ENCODE measurements at regions not wholly inside any gene's neighbourhood (a gene's known extent, or its start where the extent isn't known, plus 50 kb on each side); places are given as distances from the start of the nearest gene placed in this dataset.

GRCh38 chr4:177194906-177195305, 114.8 kb upstream of the NEIL3 start:
- H3K4me3 ChIP-seq (ENCODE audit: low read depth, low read length) = no peak overlapping the region
- DNase-seq (ENCODE audit: low read depth) = peak; percentile 61
- TF ChIP-seq CTCF (IDR thresholded peaks at IDR 0.05; ENCODE audit: insufficient read depth, low read depth, low read length) = no peak

GRCh38 chr4:177196615-177197014, 113.1 kb upstream of the NEIL3 start:
- TF ChIP-seq CTCF (IDR thresholded peaks at IDR 0.05; ENCODE audit: insufficient read depth, low read depth, low read length) = no peak
- H3K4me3 ChIP-seq (ENCODE audit: low read depth, low read length) = no peak overlapping the region
- DNase-seq (ENCODE audit: low read depth) = no peak

- no peak for TF ChIP-seq CTCF (IDR thresholded peaks at IDR 0.05; ENCODE audit: insufficient read depth, low read depth, low read length)
- DNase-seq (ENCODE audit: low read depth) = no peak
- H3K4me3 ChIP-seq (ENCODE audit: low read depth, low read length) = no peak overlapping the region
These were observed 108.1 kb upstream of the NEIL3 start for GRCh38 chr4:177201614-177202013.

GRCh38 chr4:177204126-177204525, 105.5 kb upstream of the NEIL3 start:
- no peak overlapping the region for H3K4me3 ChIP-seq (ENCODE audit: low read depth, low read length)
- no peak for DNase-seq (ENCODE audit: low read depth)
- TF ChIP-seq CTCF (IDR thresholded peaks at IDR 0.05; ENCODE audit: insufficient read depth, low read depth, low read length) = no peak

- no peak for TF ChIP-seq CTCF (IDR thresholded peaks at IDR 0.05; ENCODE audit: insufficient read depth, low read depth, low read length)
- no peak overlapping the region for H3K4me3 ChIP-seq (ENCODE audit: low read depth, low read length)
- DNase-seq (ENCODE audit: low read depth) = no peak
These were observed 94.7 kb upstream of the NEIL3 start for GRCh38 chr4:177214935-177215334.

- TF ChIP-seq CTCF (IDR thresholded peaks at IDR 0.05; ENCODE audit: insufficient read depth, low read depth, low read length) = no peak
- DNase-seq (ENCODE audit: low read depth) = no peak
- H3K4me3 ChIP-seq (ENCODE audit: low read depth, low read length) = no peak overlapping the region
These were observed 89.3 kb upstream of the NEIL3 start for GRCh38 chr4:177220376-177220775.

- no peak for DNase-seq (ENCODE audit: low read depth)
- H3K4me3 ChIP-seq (ENCODE audit: low read depth, low read length) = no peak overlapping the region
- TF ChIP-seq CTCF (IDR thresholded peaks at IDR 0.05; ENCODE audit: insufficient read depth, low read depth, low read length) = no peak
These were observed 86.9 kb upstream of the NEIL3 start for GRCh38 chr4:177222781-177223180.

Measured in fibroblast of villous mesenchyme (primary cell).